ENCODE measurements at regions not wholly inside any gene's neighbourhood (a gene's known extent, or its start where the extent isn't known, plus 50 kb on each side); places are given as distances from the start of the nearest gene placed in this dataset.

DNA sequence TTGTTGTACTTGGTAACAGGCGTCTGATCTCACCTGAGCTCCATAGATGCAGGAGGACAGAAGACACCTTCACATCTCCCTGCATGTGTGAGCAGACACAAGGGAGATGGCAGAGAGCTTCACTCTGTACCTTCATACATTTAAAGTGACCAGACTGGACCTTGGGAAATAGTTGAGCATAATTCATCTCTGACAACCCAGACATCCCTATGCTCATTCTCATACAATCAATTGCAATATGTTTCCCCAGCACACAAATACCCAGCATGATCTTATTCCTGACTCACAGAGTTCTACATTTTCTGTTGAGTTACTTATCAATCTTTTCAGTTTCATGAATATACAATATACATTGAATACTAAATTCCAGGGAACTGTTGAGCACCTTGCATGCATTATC is 488.2 kb upstream of the API5 start:
- Histone ChIP-seq H3K9ac (ENCODE audit: low read depth, low read length) (no peak overlapping the region), H3K79me2 (ENCODE audit: insufficient read depth, low read length) (no peaks in the 10 kb centered on the region), H3K4me1 (ENCODE audit: insufficient read depth, low read length) (no peaks in the 10 kb centered on the region), H4K20me1 (ENCODE audit: insufficient read depth, low read length) (no peaks in the 10 kb centered on the region), H2AFZ (ENCODE audit: low read depth, low read length) (no peak overlapping the region), H3K4me3 (ENCODE audit: low read depth in 1 of 2, low read length in 2 of 2) (no peak overlapping the region), H3K36me3 (ENCODE audit: insufficient read depth, low read length) (no peaks in the 10 kb centered on the region), H3K9me3 (ENCODE audit: insufficient read depth, low read length, severe bottlenecking) (no peaks in the 10 kb centered on the region), H3K4me2 (ENCODE audit: insufficient read depth, low read length) (no peak overlapping the region), H3K27ac (ENCODE audit: low read length) (no peak overlapping the region), H3K27me3 (ENCODE audit: insufficient read depth, low read length, poor library complexity) (no peaks in the 10 kb centered on the region)
- ATAC-seq (ENCODE audit: insufficient read depth, low read depth) (no peak), DNase-seq (no peak)
- TF ChIP-seq, protein P1, sequence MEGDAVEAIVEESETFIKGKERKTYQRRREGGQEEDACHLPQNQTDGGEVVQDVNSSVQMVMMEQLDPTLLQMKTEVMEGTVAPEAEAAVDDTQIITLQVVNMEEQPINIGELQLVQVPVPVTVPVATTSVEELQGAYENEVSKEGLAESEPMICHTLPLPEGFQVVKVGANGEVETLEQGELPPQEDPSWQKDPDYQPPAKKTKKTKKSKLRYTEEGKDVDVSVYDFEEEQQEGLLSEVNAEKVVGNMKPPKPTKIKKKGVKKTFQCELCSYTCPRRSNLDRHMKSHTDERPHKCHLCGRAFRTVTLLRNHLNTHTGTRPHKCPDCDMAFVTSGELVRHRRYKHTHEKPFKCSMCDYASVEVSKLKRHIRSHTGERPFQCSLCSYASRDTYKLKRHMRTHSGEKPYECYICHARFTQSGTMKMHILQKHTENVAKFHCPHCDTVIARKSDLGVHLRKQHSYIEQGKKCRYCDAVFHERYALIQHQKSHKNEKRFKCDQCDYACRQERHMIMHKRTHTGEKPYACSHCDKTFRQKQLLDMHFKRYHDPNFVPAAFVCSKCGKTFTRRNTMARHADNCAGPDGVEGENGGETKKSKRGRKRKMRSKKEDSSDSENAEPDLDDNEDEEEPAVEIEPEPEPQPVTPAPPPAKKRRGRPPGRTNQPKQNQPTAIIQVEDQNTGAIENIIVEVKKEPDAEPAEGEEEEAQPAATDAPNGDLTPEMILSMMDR (IDR thresholded peaks at IDR 0.05; ENCODE audit: borderline replicate concordance, extremely low read depth, low read length, poor library complexity, severe bottlenecking): no peak
- TF ChIP-seq EZH2 (IDR thresholded peaks at IDR 0.05; ENCODE audit: borderline replicate concordance, low read depth, low read length, severe bottlenecking): no peak

DNA sequence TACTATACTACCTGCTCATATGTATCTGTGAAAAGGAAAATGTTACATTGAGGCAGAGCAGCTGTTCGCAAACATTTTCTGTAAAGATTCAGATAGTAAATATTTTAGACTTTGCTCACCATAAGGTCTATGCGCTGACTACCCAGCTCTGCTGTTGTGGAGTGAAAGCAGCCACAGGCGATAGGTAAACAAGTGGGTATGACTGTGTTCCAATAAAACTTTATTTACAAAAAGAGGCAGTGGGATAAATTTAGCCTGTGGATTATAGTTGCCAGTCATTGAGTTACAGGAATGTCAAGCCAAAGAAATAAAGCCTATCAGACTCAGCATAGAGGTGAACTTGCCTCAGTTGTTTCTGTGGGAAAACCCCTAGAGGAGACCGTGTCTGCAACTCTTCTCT is 487.7 kb upstream of the API5 start:
- no peak for TF ChIP-seq EZH2 (IDR thresholded peaks at IDR 0.05; ENCODE audit: borderline replicate concordance, low read depth, low read length, severe bottlenecking)
- TF ChIP-seq, protein P1 (IDR thresholded peaks at IDR 0.05; ENCODE audit: borderline replicate concordance, extremely low read depth, low read length, poor library complexity, severe bottlenecking): no peak
- no peaks in the 10 kb centered on the region for H3K27me3 ChIP-seq (ENCODE audit: insufficient read depth, low read length, poor library complexity)
- H3K9me3 ChIP-seq (ENCODE audit: insufficient read depth, low read length, severe bottlenecking): no peaks in the 10 kb centered on the region
- H3K27ac ChIP-seq (ENCODE audit: low read length): no peak overlapping the region
- H3K9ac ChIP-seq (ENCODE audit: low read depth, low read length): no peak overlapping the region
- no peak for ATAC-seq (ENCODE audit: insufficient read depth, low read depth)
- no peak overlapping the region for H3K4me2 ChIP-seq (ENCODE audit: insufficient read depth, low read length)
- H3K36me3 ChIP-seq (ENCODE audit: insufficient read depth, low read length): no peaks in the 10 kb centered on the region
- no peak overlapping the region for H2AFZ ChIP-seq (ENCODE audit: low read depth, low read length)
- no peak for DNase-seq
- H4K20me1 ChIP-seq (ENCODE audit: insufficient read depth, low read length): no peaks in the 10 kb centered on the region
- no peak overlapping the region for H3K4me3 ChIP-seq (ENCODE audit: low read depth in 1 of 2, low read length in 2 of 2)
- H3K79me2 ChIP-seq (ENCODE audit: insufficient read depth, low read length): no peaks in the 10 kb centered on the region
- no peaks in the 10 kb centered on the region for H3K4me1 ChIP-seq (ENCODE audit: insufficient read depth, low read length)

DNA sequence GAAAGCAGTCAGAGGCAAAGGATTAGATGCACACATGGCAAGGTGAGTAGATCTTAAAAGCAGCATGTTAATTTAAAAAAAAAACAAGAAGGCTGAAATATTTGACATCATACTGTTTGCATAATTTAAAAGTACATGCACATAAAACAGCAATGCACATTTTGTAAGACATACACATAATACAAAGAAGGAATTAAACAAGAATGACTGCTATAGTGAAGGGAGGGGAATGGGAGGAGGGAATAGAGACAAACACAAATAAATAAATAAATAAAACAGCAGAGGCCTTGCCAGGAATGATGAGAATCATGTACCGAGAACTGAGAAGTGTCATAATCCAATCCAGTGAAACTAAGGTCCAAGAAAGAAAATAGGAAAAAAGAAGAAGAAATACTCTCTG is 486.2 kb upstream of the API5 start:
- H3K4me1 ChIP-seq (ENCODE audit: insufficient read depth, low read length): no peaks in the 10 kb centered on the region
- H3K36me3 ChIP-seq (ENCODE audit: insufficient read depth, low read length): no peaks in the 10 kb centered on the region
- H3K4me2 ChIP-seq (ENCODE audit: insufficient read depth, low read length): no peak overlapping the region
- no peaks in the 10 kb centered on the region for H3K27me3 ChIP-seq (ENCODE audit: insufficient read depth, low read length, poor library complexity)
- no peaks in the 10 kb centered on the region for H3K9me3 ChIP-seq (ENCODE audit: insufficient read depth, low read length, severe bottlenecking)
- DNase-seq (no peak), ATAC-seq (ENCODE audit: insufficient read depth, low read depth) (no peak)
- no peak overlapping the region for H2AFZ ChIP-seq (ENCODE audit: low read depth, low read length)
- no peak overlapping the region for H3K4me3 ChIP-seq (ENCODE audit: low read depth in 1 of 2, low read length in 2 of 2)
- H3K9ac ChIP-seq (ENCODE audit: low read depth, low read length): no peak overlapping the region
- H3K79me2 ChIP-seq (ENCODE audit: insufficient read depth, low read length): no peaks in the 10 kb centered on the region
- H3K27ac ChIP-seq (ENCODE audit: low read length): no peak overlapping the region
- TF ChIP-seq, protein P1 (IDR thresholded peaks at IDR 0.05; ENCODE audit: borderline replicate concordance, extremely low read depth, low read length, poor library complexity, severe bottlenecking): no peak
- no peak for TF ChIP-seq EZH2 (IDR thresholded peaks at IDR 0.05; ENCODE audit: borderline replicate concordance, low read depth, low read length, severe bottlenecking)
- H4K20me1 ChIP-seq (ENCODE audit: insufficient read depth, low read length): no peaks in the 10 kb centered on the region

DNA sequence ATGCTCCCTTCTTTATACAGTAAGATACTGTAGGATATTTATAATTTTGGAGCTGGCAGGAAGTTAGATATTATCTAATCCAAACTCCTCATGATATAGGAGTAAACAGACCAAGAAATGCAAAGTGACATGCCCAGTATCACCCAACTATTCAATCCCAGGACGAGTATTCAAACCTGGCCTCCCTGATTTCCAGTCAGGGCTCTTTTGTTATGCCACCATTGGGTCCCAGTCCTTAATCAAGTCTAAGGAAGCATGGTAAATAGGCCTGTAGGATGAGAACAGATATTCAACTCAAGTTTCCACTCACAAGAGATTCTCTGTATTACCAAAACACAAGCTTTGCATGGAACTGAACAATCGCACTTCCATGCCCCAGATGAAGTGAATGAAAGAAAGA is 484.0 kb upstream of the API5 start:
- H3K4me3 ChIP-seq (ENCODE audit: low read depth in 1 of 2, low read length in 2 of 2): no peak overlapping the region
- H3K9ac ChIP-seq (ENCODE audit: low read depth, low read length): no peak overlapping the region
- no peaks in the 10 kb centered on the region for H3K79me2 ChIP-seq (ENCODE audit: insufficient read depth, low read length)

More for the DNA sequence above, 484.0 kb upstream of the API5 start:
- no peak for DNase-seq
- no peaks in the 10 kb centered on the region for H3K27me3 ChIP-seq (ENCODE audit: insufficient read depth, low read length, poor library complexity)
- no peak overlapping the region for H2AFZ ChIP-seq (ENCODE audit: low read depth, low read length)
- no peak overlapping the region for H3K4me2 ChIP-seq (ENCODE audit: insufficient read depth, low read length)
- no peaks in the 10 kb centered on the region for H3K9me3 ChIP-seq (ENCODE audit: insufficient read depth, low read length, severe bottlenecking)
- H3K27ac ChIP-seq (ENCODE audit: low read length): no peak overlapping the region
- H3K4me1 ChIP-seq (ENCODE audit: insufficient read depth, low read length): no peaks in the 10 kb centered on the region
- ATAC-seq (ENCODE audit: insufficient read depth, low read depth): no peak
- no peaks in the 10 kb centered on the region for H3K36me3 ChIP-seq (ENCODE audit: insufficient read depth, low read length)
- TF ChIP-seq, protein P1 (IDR thresholded peaks at IDR 0.05; ENCODE audit: borderline replicate concordance, extremely low read depth, low read length, poor library complexity, severe bottlenecking): no peak
- no peak for TF ChIP-seq EZH2 (IDR thresholded peaks at IDR 0.05; ENCODE audit: borderline replicate concordance, low read depth, low read length, severe bottlenecking)
- H4K20me1 ChIP-seq (ENCODE audit: insufficient read depth, low read length): no peaks in the 10 kb centered on the region

All from DND-41 (cell line).